ENCODE measurements at regions not wholly inside any gene's neighbourhood (a gene's known extent, or its start where the extent isn't known, plus 50 kb on each side); places are given as distances from the start of the nearest gene placed in this dataset.

DNA sequence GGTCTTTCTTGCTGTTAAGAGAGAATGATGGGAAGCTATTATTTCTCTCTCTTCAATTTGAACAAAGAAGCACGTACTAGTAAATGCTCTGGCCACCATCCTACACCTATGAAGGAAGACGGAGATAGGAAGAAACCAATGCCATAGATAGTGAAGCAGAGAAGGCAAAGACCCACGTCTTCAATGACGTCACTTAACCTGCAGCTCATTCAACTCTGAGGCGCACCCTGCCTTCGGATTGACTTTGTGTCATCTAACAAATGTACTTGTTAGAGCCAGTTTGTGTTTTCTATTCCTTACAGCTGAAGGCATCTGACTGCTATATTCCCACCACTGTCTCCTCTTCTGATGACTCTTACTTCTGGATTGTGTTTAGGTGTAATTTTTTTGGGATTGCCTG, 332.5 kb upstream of the DDI1 start:
- H3K27me3 ChIP-seq (ENCODE audit: control insufficient read depth in 3 of 3, insufficient read depth in 3 of 3, low read length in 3 of 3): no peaks in the 10 kb centered on the region
- H3K4me1 ChIP-seq (ENCODE audit: control insufficient read depth in 3 of 3, insufficient read depth in 3 of 3, low read length in 3 of 3): peaks cover 0 to 2% (median 0%) of the 10 kb centered on the region in 3 donors
- H3K4me3 ChIP-seq (ENCODE audit: low read length in 3 of 3): no peak overlapping the region
- H3K9ac ChIP-seq (ENCODE audit: low read depth in 1 of 3, low read length in 3 of 3): no peak overlapping the region
- no peak overlapping the region for H3K27ac ChIP-seq (ENCODE audit: low read depth, low read length)
- no peaks in the 10 kb centered on the region for H3K36me3 ChIP-seq (ENCODE audit: control insufficient read depth in 3 of 3, insufficient read depth in 3 of 3, low read length in 3 of 3)
- H3K9me3 ChIP-seq (ENCODE audit: control insufficient read depth in 3 of 3, low read length in 3 of 3): no peaks in the 10 kb centered on the region

DNA sequence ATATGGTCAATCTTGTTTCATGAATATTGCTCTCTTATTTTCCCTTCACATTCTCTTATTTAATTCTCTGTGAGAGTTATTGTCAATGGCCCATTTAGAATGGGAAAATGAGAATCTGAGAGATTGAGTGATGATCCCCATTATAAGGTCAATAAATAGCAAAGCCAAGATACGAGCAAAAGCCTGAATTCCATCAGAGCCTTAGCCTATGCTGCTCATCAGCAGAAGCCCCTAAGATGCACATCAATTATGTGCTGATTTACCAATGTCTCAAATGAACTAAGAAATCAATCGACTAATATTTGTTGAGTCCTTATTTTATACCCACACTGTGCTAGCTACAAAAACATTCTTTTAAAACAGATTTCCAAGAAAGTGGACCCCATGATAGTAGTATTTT, 330.8 kb upstream of the DDI1 start:
- no peak overlapping the region for H3K4me3 ChIP-seq (ENCODE audit: low read length in 3 of 3)
- H3K9me3 ChIP-seq (ENCODE audit: control insufficient read depth in 3 of 3, low read length in 3 of 3): no peaks in the 10 kb centered on the region
- H3K4me1 ChIP-seq (ENCODE audit: control insufficient read depth in 3 of 3, insufficient read depth in 3 of 3, low read length in 3 of 3): peaks cover 0 to 2% (median 0%) of the 10 kb centered on the region in 3 donors
- no peaks in the 10 kb centered on the region for H3K36me3 ChIP-seq (ENCODE audit: control insufficient read depth in 3 of 3, insufficient read depth in 3 of 3, low read length in 3 of 3)
- H3K27ac ChIP-seq (ENCODE audit: low read depth, low read length): no peak overlapping the region
- no peak overlapping the region for H3K9ac ChIP-seq (ENCODE audit: low read depth in 1 of 3, low read length in 3 of 3)
- H3K27me3 ChIP-seq (ENCODE audit: control insufficient read depth in 3 of 3, insufficient read depth in 3 of 3, low read length in 3 of 3): no peaks in the 10 kb centered on the region

DNA sequence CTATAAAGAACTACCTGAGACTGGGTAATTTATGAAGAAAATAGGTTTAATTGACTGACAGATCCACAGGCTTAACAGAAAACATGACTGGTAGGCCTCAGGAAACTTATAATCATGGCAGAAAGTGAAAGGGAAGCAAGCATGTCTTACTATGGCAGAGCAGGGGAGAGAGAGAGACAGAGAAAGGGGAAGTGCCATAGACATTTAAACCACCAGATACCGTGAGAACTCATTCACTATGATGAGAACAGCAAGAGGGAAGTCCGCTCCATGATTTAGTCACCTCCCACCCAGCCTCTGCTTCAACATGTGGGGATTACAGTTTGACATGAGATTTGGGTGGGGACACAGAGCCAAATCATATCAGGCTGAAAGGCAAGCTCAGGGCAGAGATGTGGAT, 327.1 kb upstream of the DDI1 start:
- Histone ChIP-seq H3K27ac (ENCODE audit: low read depth, low read length) (no peak overlapping the region), H3K9ac (ENCODE audit: low read depth in 1 of 3, low read length in 3 of 3) (no peak overlapping the region), H3K4me1 (ENCODE audit: control insufficient read depth in 3 of 3, insufficient read depth in 3 of 3, low read length in 3 of 3) (no peaks in the 10 kb centered on the region), H3K27me3 (ENCODE audit: control insufficient read depth in 3 of 3, insufficient read depth in 3 of 3, low read length in 3 of 3) (no peaks in the 10 kb centered on the region), H3K9me3 (ENCODE audit: control insufficient read depth in 3 of 3, low read length in 3 of 3) (no peaks in the 10 kb centered on the region), H3K36me3 (ENCODE audit: control insufficient read depth in 3 of 3, insufficient read depth in 3 of 3, low read length in 3 of 3) (no peaks in the 10 kb centered on the region), H3K4me3 (ENCODE audit: low read length in 3 of 3) (no peak overlapping the region)

DNA sequence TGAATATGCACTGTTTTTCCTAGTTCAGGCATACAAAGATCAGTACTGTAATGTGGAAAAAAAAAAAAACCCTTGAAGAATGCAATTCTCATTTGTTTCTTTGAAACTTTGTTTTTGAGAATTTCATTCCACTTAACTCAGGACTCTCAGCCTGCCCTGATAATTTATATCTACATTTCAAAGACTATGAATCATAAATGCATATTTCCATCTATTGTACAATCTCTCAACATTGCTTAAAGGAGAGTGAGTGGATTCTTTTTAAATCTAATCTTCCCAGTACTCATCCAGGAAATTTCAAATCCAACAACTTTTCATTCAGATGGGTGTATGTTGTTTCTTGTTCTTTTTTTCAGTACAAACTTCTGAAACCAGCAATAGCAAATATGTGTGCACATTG, 322.2 kb upstream of the DDI1 start:
- H3K4me3 ChIP-seq (ENCODE audit: low read length in 3 of 3): no peak overlapping the region
- H3K4me1 ChIP-seq (ENCODE audit: control insufficient read depth in 3 of 3, insufficient read depth in 3 of 3, low read length in 3 of 3): no peaks in the 10 kb centered on the region
- H3K9me3 ChIP-seq (ENCODE audit: control insufficient read depth in 3 of 3, low read length in 3 of 3): no peaks in the 10 kb centered on the region
- H3K27ac ChIP-seq (ENCODE audit: low read depth, low read length): no peak overlapping the region
- no peak overlapping the region for H3K9ac ChIP-seq (ENCODE audit: low read depth in 1 of 3, low read length in 3 of 3)
- no peaks in the 10 kb centered on the region for H3K27me3 ChIP-seq (ENCODE audit: control insufficient read depth in 3 of 3, insufficient read depth in 3 of 3, low read length in 3 of 3)
- no peaks in the 10 kb centered on the region for H3K36me3 ChIP-seq (ENCODE audit: control insufficient read depth in 3 of 3, insufficient read depth in 3 of 3, low read length in 3 of 3)

DNA sequence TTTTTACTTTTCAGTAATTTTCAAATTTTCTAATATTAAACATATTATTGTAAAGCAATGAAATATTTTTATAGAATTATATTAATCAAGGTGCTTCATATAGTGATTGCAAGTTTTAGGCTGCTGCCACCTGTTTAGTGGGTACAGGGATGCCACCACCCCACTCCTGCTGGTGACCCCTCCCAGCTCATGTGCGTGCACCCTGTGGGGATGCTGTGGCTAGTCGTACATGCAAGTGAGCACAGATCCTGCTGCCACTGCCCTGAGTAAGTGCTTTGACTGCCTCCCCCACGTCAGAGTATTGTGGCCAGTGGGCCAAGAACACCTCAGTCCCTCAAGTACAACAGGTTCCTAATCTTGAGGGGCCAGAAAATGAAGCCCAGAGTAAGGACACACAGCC, 320.1 kb upstream of the DDI1 start:
- Histone ChIP-seq H3K27ac (ENCODE audit: low read depth, low read length) (no peak overlapping the region), H3K27me3 (ENCODE audit: control insufficient read depth in 3 of 3, insufficient read depth in 3 of 3, low read length in 3 of 3) (no peaks in the 10 kb centered on the region), H3K4me3 (ENCODE audit: low read length in 3 of 3) (no peak overlapping the region), H3K9ac (ENCODE audit: low read depth in 1 of 3, low read length in 3 of 3) (no peak overlapping the region), H3K9me3 (ENCODE audit: control insufficient read depth in 3 of 3, low read length in 3 of 3) (no peaks in the 10 kb centered on the region), H3K36me3 (ENCODE audit: control insufficient read depth in 3 of 3, insufficient read depth in 3 of 3, low read length in 3 of 3) (no peaks in the 10 kb centered on the region), H3K4me1 (ENCODE audit: control insufficient read depth in 3 of 3, insufficient read depth in 3 of 3, low read length in 3 of 3) (no peaks in the 10 kb centered on the region)

DNA sequence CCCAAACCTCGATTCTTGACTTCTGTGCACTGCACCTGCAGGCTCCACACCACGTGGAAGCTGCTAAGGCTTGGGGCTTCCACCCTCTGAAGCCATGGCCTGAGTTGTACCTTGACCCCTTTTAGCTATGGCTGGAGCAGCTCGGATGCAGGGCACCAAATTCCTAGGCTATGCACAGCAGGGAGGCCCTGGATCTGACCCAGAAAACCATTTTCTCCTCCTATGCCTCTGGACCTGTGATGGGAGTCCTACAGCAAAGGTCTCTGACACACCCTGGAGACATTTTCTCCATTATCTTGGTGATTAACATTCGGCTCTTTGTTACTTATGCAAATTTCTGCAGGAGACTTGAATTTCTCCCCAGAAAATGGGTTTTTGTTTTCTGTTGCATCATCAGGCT, 309.2 kb upstream of the DDI1 start:
- Histone ChIP-seq H3K9ac (ENCODE audit: low read depth in 1 of 3, low read length in 3 of 3) (no peak overlapping the region), H3K27me3 (ENCODE audit: control insufficient read depth in 3 of 3, insufficient read depth in 3 of 3, low read length in 3 of 3) (no peaks in the 10 kb centered on the region), H3K4me3 (ENCODE audit: low read length in 3 of 3) (no peak overlapping the region), H3K9me3 (ENCODE audit: control insufficient read depth in 3 of 3, low read length in 3 of 3) (no peaks in the 10 kb centered on the region), H3K27ac (ENCODE audit: low read depth, low read length) (no peak overlapping the region), H3K36me3 (ENCODE audit: control insufficient read depth in 3 of 3, insufficient read depth in 3 of 3, low read length in 3 of 3) (no peaks in the 10 kb centered on the region), H3K4me1 (ENCODE audit: control insufficient read depth in 3 of 3, insufficient read depth in 3 of 3, low read length in 3 of 3) (no peaks in the 10 kb centered on the region)

DNA sequence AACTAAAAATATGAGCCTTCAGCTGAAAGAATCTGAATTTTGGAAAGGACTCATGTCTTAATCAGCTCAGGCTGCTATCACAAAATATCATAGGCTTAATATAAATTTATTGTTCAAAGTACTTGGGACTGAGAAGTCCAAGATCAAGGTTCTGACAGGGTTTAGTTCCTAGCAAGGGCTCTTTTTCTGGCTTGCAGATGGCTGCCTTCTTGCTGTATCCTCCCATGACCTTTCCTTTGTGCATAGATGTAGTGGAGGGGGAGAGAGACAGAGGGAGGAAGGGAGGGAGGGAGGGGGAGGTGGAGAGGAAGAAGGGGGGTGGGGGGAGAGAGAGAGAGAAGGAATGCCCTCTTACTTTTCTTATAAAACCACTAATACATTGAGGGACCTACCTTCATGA, 306.8 kb upstream of the DDI1 start:
- H3K9ac ChIP-seq (ENCODE audit: low read depth in 1 of 3, low read length in 3 of 3): no peak overlapping the region
- H3K4me3 ChIP-seq (ENCODE audit: low read length in 3 of 3): no peak overlapping the region
- no peaks in the 10 kb centered on the region for H3K36me3 ChIP-seq (ENCODE audit: control insufficient read depth in 3 of 3, insufficient read depth in 3 of 3, low read length in 3 of 3)
- H3K4me1 ChIP-seq (ENCODE audit: control insufficient read depth in 3 of 3, insufficient read depth in 3 of 3, low read length in 3 of 3): no peaks in the 10 kb centered on the region
- no peak overlapping the region for H3K27ac ChIP-seq (ENCODE audit: low read depth, low read length)
- no peaks in the 10 kb centered on the region for H3K27me3 ChIP-seq (ENCODE audit: control insufficient read depth in 3 of 3, insufficient read depth in 3 of 3, low read length in 3 of 3)
- no peaks in the 10 kb centered on the region for H3K9me3 ChIP-seq (ENCODE audit: control insufficient read depth in 3 of 3, low read length in 3 of 3)

DNA sequence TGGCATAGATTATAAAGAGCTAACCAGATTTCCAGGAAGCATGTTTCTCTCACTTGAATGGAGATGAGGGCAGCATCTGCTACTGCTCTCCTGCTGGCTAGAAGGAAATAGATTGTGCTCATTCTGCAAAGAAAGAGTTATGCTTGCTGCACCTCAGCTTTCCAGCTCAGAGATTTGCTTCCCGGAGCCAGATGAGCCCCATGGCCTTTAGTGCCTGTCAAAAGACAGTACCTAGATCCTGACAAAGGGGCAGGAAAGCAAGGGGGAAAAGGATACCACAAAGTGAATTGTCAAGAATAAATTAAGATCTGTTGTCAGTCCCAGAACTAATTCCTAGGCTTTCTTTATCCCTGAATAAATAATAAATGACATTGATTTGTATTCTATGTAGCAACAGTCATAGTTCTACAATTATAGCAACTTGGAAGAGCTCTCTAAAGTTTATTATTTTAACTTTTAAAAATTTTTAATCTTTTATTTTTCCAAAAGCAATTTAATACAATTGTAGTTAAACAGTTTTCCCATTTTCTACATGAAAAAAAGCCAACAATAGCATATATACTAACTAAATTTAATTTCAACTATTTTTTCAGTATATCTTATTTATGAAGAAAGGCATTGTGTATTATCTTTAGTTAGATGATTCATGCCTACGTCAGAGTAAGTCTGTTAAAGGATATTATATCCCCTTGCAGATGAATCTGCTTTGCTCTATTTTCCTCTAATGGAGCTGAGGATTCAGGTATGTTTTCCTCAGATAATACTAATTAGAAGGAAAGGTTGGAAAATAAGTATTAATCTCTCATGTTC, 306.1 kb upstream of the DDI1 start:
- H3K27ac ChIP-seq (ENCODE audit: low read depth, low read length): no peak overlapping the region
- no peak overlapping the region for H3K9ac ChIP-seq (ENCODE audit: low read depth in 1 of 3, low read length in 3 of 3)
- no peaks in the 10 kb centered on the region for H3K36me3 ChIP-seq (ENCODE audit: control insufficient read depth in 3 of 3, insufficient read depth in 3 of 3, low read length in 3 of 3)
- no peak overlapping the region for H3K4me3 ChIP-seq (ENCODE audit: low read length in 3 of 3)
- no peaks in the 10 kb centered on the region for H3K4me1 ChIP-seq (ENCODE audit: control insufficient read depth in 3 of 3, insufficient read depth in 3 of 3, low read length in 3 of 3)
- H3K9me3 ChIP-seq (ENCODE audit: control insufficient read depth in 3 of 3, low read length in 3 of 3): no peaks in the 10 kb centered on the region
- H3K27me3 ChIP-seq (ENCODE audit: control insufficient read depth in 3 of 3, insufficient read depth in 3 of 3, low read length in 3 of 3): no peaks in the 10 kb centered on the region

DNA sequence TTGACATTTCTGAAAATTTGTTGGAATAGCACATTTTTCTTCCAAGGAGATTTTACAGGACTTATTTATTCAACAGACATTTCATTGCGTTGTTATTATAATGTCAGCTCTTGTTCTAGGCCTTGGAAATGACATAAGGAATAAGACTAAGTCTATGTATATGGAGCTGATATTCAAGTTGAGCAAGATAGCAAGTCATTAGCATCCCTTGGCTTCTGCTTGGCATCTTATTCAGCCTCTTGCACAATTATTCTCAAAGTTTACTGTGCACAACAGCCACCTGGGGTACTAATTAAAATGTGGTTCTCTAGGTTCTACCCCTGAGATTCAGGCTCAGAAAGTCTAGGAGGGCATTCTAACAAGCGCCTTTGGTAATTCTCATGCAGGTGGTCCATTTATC, 304.8 kb upstream of the DDI1 start:
- H3K4me1 ChIP-seq (ENCODE audit: control insufficient read depth in 3 of 3, insufficient read depth in 3 of 3, low read length in 3 of 3): no peaks in the 10 kb centered on the region
- no peak overlapping the region for H3K9ac ChIP-seq (ENCODE audit: low read depth in 1 of 3, low read length in 3 of 3)
- no peak overlapping the region for H3K4me3 ChIP-seq (ENCODE audit: low read length in 3 of 3)
- no peaks in the 10 kb centered on the region for H3K36me3 ChIP-seq (ENCODE audit: control insufficient read depth in 3 of 3, insufficient read depth in 3 of 3, low read length in 3 of 3)
- no peaks in the 10 kb centered on the region for H3K27me3 ChIP-seq (ENCODE audit: control insufficient read depth in 3 of 3, insufficient read depth in 3 of 3, low read length in 3 of 3)
- H3K9me3 ChIP-seq (ENCODE audit: control insufficient read depth in 3 of 3, low read length in 3 of 3): no peaks in the 10 kb centered on the region
- no peak overlapping the region for H3K27ac ChIP-seq (ENCODE audit: low read depth, low read length)

DNA sequence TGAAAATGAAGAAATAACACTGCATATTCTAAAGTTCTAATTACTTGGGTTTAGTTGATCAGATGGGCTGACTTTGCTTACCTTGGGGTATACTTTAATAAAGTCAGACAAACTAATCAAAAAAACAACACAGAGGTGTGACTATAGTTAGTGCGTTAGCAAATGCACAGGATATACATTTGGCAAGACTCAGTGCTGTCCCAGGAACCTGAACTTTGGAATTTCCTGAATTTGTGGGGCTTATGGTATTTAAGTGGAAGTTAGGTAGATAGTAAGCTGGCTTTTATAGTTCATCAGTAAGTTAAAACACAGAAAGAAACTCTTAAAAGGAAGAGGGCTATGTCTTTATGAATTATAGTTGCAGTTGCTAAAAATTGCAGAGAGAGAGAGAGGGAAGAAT, 302.6 kb upstream of the DDI1 start:
- no peak overlapping the region for H3K27ac ChIP-seq (ENCODE audit: low read depth, low read length)
- no peaks in the 10 kb centered on the region for H3K36me3 ChIP-seq (ENCODE audit: control insufficient read depth in 3 of 3, insufficient read depth in 3 of 3, low read length in 3 of 3)
- peaks cover 0 to 4% (median 0%) of the 10 kb centered on the region in 3 donors for H3K4me1 ChIP-seq (ENCODE audit: control insufficient read depth in 3 of 3, insufficient read depth in 3 of 3, low read length in 3 of 3)
- no peak overlapping the region for H3K4me3 ChIP-seq (ENCODE audit: low read length in 3 of 3)
- no peak overlapping the region for H3K9ac ChIP-seq (ENCODE audit: low read depth in 1 of 3, low read length in 3 of 3)
- no peaks in the 10 kb centered on the region for H3K9me3 ChIP-seq (ENCODE audit: control insufficient read depth in 3 of 3, low read length in 3 of 3)
- no peaks in the 10 kb centered on the region for H3K27me3 ChIP-seq (ENCODE audit: control insufficient read depth in 3 of 3, insufficient read depth in 3 of 3, low read length in 3 of 3)

Data from skeletal muscle tissue (tissue), 3 donors.